ENCODE measurements at regions not wholly inside any gene's neighbourhood (a gene's known extent, or its start where the extent isn't known, plus 50 kb on each side); places are given as distances from the start of the nearest gene placed in this dataset.

- DNase-seq (ENCODE audit: low read depth) = no peak
- no peak for TF ChIP-seq CTCF (IDR thresholded peaks at IDR 0.05; ENCODE audit: low read depth, low read length, missing control alignments)
Observed at GRCh38 chr6:153538491-153538890, 407.4 kb upstream of the RGS17 start.

GRCh38 chr6:153537422-153537821 is 406.3 kb upstream of the RGS17 start:
- H3K4me3 ChIP-seq (ENCODE audit: low read depth, low read length) = no peak overlapping the region
- DNase-seq (ENCODE audit: low read depth) = no peak
- TF ChIP-seq CTCF (IDR thresholded peaks at IDR 0.05; ENCODE audit: low read depth, low read length, missing control alignments) = no peak

More at GRCh38 chr6:153538491-153538890, 407.4 kb upstream of the RGS17 start:
- no peak overlapping the region for H3K4me3 ChIP-seq (ENCODE audit: low read depth, low read length)

GRCh38 chr6:153526479-153526878 is 395.4 kb upstream of the RGS17 start:
- TF ChIP-seq CTCF (IDR thresholded peaks at IDR 0.05; ENCODE audit: low read depth, low read length, missing control alignments) = no peak
- DNase-seq (ENCODE audit: low read depth) = no peak
- H3K4me3 ChIP-seq (ENCODE audit: low read depth, low read length) = no peak overlapping the region

GRCh38 chr6:153525998-153526397 is 394.9 kb upstream of the RGS17 start:
- H3K4me3 ChIP-seq (ENCODE audit: low read depth, low read length) = no peak overlapping the region
- TF ChIP-seq CTCF (IDR thresholded peaks at IDR 0.05; ENCODE audit: low read depth, low read length, missing control alignments) = no peak
- DNase-seq (ENCODE audit: low read depth) = no peak

GRCh38 chr6:153523390-153523789 is 392.3 kb upstream of the RGS17 start:
- no peak for TF ChIP-seq CTCF (IDR thresholded peaks at IDR 0.05; ENCODE audit: low read depth, low read length, missing control alignments)

GRCh38 chr6:153511896-153512496 is 380.9 kb upstream of the RGS17 start:
- DNase-seq (ENCODE audit: low read depth) = no peak
- TF ChIP-seq CTCF (IDR thresholded peaks at IDR 0.05; ENCODE audit: low read depth, low read length, missing control alignments) = peak; percentile 70
- H3K4me3 ChIP-seq (ENCODE audit: low read depth, low read length) = no peak overlapping the region

More at GRCh38 chr6:153523390-153523789, 392.3 kb upstream of the RGS17 start:
- DNase-seq (ENCODE audit: low read depth) = no peak
- H3K4me3 ChIP-seq (ENCODE audit: low read depth, low read length) = no peak overlapping the region

- DNase-seq (ENCODE audit: low read depth) = no peak
- H3K4me3 ChIP-seq (ENCODE audit: low read depth, low read length) = no peak overlapping the region
- peak; percentile 19 for TF ChIP-seq CTCF (IDR thresholded peaks at IDR 0.05; ENCODE audit: low read depth, low read length, missing control alignments)
Observed at GRCh38 chr6:153503810-153504209, 372.7 kb upstream of the RGS17 start.

All from GM12864 (cell line).